ENCODE measurements at regions not wholly inside any gene's neighbourhood (a gene's known extent, or its start where the extent isn't known, plus 50 kb on each side); places are given as distances from the start of the nearest gene placed in this dataset.

GRCh38 chr3:27628026-27628750 is 93.9 kb downstream of the EOMES start:
- ATAC-seq (no peak), DNase-seq (no peak)
- intact Hi-C loops (cut with DNase I) = no loop called here
- Histone ChIP-seq H3K36me3 (no peaks in the 10 kb centered on the region), H3K9me3 (no peaks in the 10 kb centered on the region), H3K27ac (no peak overlapping the region), H3K4me1 (peaks cover 6% of the 10 kb centered on the region), H3K27me3 (no peaks in the 10 kb centered on the region), H3K4me3 (no peak overlapping the region)
- no peak for TF ChIP-seq CTCF (IDR thresholded peaks at IDR 0.05)

GRCh38 chr3:27626596-27627118 is 95.5 kb downstream of the EOMES start:
- Histone ChIP-seq H3K27me3 (no peaks in the 10 kb centered on the region), H3K4me3 (no peak overlapping the region), H3K27ac (no peak overlapping the region), H3K36me3 (no peaks in the 10 kb centered on the region), H3K9me3 (no peaks in the 10 kb centered on the region), H3K4me1 (peaks cover 12% of the 10 kb centered on the region)
- no peak for DNase-seq
- intact Hi-C loops (cut with DNase I) = no loop called here
- no peak for TF ChIP-seq CTCF (IDR thresholded peaks at IDR 0.05)
- no peak for ATAC-seq

- H3K27ac ChIP-seq = no peak overlapping the region
- no peaks in the 10 kb centered on the region for H3K36me3 ChIP-seq
- no peaks in the 10 kb centered on the region for H3K9me3 ChIP-seq
- no peak for TF ChIP-seq CTCF (IDR thresholded peaks at IDR 0.05)
- DNase-seq (no peak), ATAC-seq (no peak)
- intact Hi-C loops (cut with DNase I) = no loop called here
- no peaks in the 10 kb centered on the region for H3K27me3 ChIP-seq
- peaks cover 12% of the 10 kb centered on the region for H3K4me1 ChIP-seq
- H3K4me3 ChIP-seq = no peak overlapping the region
These were observed 96.3 kb downstream of the EOMES start for GRCh38 chr3:27625864-27626263.

- H3K4me3 ChIP-seq = no peak overlapping the region
- no peak for TF ChIP-seq CTCF (IDR thresholded peaks at IDR 0.05)
These were observed 98.9 kb downstream of the EOMES start for GRCh38 chr3:27623085-27623753.

GRCh38 chr3:27617552-27617951 is 104.6 kb downstream of the EOMES start:
- Histone ChIP-seq H3K27me3 (no peaks in the 10 kb centered on the region), H3K4me1 (no peaks in the 10 kb centered on the region), H3K27ac (no peak overlapping the region), H3K36me3 (no peaks in the 10 kb centered on the region), H3K4me3 (no peak overlapping the region), H3K9me3 (peaks cover 13% of the 10 kb centered on the region)
- no peak for TF ChIP-seq CTCF (IDR thresholded peaks at IDR 0.05)
- ATAC-seq (no peak), DNase-seq (no peak)
- intact Hi-C loops (cut with DNase I) = no loop called here

More at GRCh38 chr3:27623085-27623753, 98.9 kb downstream of the EOMES start:
- Histone ChIP-seq H3K27me3 (no peaks in the 10 kb centered on the region), H3K36me3 (no peaks in the 10 kb centered on the region), H3K9me3 (no peaks in the 10 kb centered on the region), H3K27ac (peak overlapping the region; percentile 56), H3K4me1 (peaks cover 12% of the 10 kb centered on the region)
- DNase-seq = no peak
- intact Hi-C loops (cut with DNase I) = no loop called here
- peak; percentile 82 for ATAC-seq
